Glutamatergic neuron (in vitro differentiated cells): ENCODE measurements at regions not wholly inside any gene's neighbourhood (a gene's known extent, or its start where the extent isn't known, plus 50 kb on each side); places are given as distances from the start of the nearest gene placed in this dataset.

ENCODE experiments used
- DNase-seq: peaks from one replicate; pipeline ENCODE4 v3.0.0; 2022
- H3K27ac Mint-ChIP-seq: one replicate; pipeline ENCODE4 v1.8.0; 2020; ENCODE audit warnings: mild to moderate bottlenecking, mixed read lengths, inconsistent platforms; ENCODE audit not compliant: unreplicated experiment
- H3K27me3 Mint-ChIP-seq: one replicate; pipeline ENCODE4 v1.8.0; 2020; ENCODE audit warnings: mild to moderate bottlenecking, moderate library complexity, mixed read lengths, inconsistent platforms; ENCODE audit not compliant: unreplicated experiment
- H3K36me3 Mint-ChIP-seq: one replicate; pipeline ENCODE4 v1.8.0; 2020; ENCODE audit warnings: mild to moderate bottlenecking, mixed read lengths, inconsistent platforms; ENCODE audit not compliant: unreplicated experiment
- H3K4me1 Mint-ChIP-seq: one replicate; pipeline ENCODE4 v1.8.0; 2020; ENCODE audit warnings: mild to moderate bottlenecking, low read depth, mixed read lengths, inconsistent platforms; ENCODE audit not compliant: unreplicated experiment
- H3K4me3 Mint-ChIP-seq: one replicate; pipeline ENCODE4 v1.8.0; 2020; ENCODE audit warnings: mild to moderate bottlenecking, mixed read lengths, inconsistent platforms; ENCODE audit not compliant: unreplicated experiment
- H3K9me3 Mint-ChIP-seq: one replicate; pipeline ENCODE4 v1.8.0; 2020; ENCODE audit warnings: mild to moderate bottlenecking, moderate library complexity, mixed read lengths, inconsistent platforms; ENCODE audit not compliant: unreplicated experiment
- TF ChIP-seq, protein P1 (sequence below): fragments of 200-600 bp; sonication (generic); IDR thresholded peaks from one replicate; pipeline ENCODE4 v1.5.0; 2021; ENCODE audit not compliant: partially characterized antibody, unreplicated experiment

DNA sequence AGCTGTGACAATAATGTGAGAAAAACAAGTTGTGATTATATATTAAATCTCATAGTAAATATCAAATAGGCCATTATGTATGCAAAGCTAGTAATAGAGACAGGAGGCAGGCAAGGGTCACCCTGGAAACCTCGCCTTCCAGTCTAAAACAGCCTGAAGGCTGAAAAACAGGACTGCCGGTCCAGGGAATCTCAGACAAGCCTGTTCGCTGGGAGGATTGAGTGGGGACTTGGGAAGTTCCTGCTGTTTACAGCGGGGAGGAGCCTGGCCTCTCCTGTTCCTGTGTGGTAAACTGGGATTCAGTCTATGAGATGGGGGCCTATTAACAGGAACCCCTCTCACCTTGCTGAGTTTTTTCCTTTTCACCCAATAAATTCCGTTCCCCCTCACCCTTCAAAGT, 2317.3 kb downstream of the PCDH7 start:
- Mint-ChIP-seq H3K27me3 (peaks cover 2% of the 10 kb centered on the region), H3K36me3 (no peaks in the 10 kb centered on the region), H3K27ac (no peak overlapping the region), H3K9me3 (no peaks in the 10 kb centered on the region), H3K4me1 (no peaks in the 10 kb centered on the region), H3K4me3 (no peak overlapping the region)
- TF ChIP-seq, protein P1, sequence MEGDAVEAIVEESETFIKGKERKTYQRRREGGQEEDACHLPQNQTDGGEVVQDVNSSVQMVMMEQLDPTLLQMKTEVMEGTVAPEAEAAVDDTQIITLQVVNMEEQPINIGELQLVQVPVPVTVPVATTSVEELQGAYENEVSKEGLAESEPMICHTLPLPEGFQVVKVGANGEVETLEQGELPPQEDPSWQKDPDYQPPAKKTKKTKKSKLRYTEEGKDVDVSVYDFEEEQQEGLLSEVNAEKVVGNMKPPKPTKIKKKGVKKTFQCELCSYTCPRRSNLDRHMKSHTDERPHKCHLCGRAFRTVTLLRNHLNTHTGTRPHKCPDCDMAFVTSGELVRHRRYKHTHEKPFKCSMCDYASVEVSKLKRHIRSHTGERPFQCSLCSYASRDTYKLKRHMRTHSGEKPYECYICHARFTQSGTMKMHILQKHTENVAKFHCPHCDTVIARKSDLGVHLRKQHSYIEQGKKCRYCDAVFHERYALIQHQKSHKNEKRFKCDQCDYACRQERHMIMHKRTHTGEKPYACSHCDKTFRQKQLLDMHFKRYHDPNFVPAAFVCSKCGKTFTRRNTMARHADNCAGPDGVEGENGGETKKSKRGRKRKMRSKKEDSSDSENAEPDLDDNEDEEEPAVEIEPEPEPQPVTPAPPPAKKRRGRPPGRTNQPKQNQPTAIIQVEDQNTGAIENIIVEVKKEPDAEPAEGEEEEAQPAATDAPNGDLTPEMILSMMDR, result no peak
- DNase-seq, result no peak

DNA sequence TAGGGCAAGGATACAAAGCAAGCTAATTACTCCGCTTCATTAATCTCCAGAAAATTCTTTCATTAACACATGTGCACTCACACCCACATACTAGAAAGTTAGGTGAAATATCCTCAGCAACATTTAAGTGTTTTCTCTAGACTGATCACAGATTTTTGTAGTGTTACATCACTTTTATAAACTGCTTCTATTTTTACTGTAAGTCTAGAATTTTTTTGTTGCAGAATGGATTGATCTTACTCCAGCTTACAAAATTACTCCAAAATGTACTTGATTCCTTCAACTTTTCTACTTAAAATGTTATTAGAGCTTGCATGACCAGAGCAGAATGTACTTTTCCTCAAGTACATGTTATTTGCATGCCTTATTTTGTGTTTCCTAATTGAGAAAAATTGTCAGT, 2325.2 kb downstream of the PCDH7 start:
- Mint-ChIP-seq H3K4me3 (no peak overlapping the region), H3K27ac (no peak overlapping the region), H3K4me1 (peaks cover 13% of the 10 kb centered on the region), H3K27me3 (no peaks in the 10 kb centered on the region), H3K9me3 (peaks cover 6% of the 10 kb centered on the region), H3K36me3 (no peaks in the 10 kb centered on the region)
- TF ChIP-seq, protein P1, result no peak
- DNase-seq, result no peak

DNA sequence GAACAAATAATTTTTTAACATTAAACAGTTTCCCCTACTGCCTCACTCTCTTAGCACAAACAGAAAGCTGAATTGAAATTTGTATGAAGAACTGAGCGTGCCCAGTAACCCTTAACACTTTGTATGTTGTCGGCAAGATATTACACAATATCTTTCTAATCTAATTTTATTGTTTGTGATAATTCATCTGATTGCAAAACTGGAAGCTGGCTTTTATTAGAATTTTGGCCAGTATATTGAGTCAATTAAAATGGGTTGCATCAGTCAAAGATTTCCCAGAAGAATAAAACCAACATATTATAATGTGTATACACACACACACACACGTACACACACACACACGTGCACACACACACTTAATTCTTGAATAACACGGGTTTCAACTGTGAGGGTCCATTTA, 2332.1 kb downstream of the PCDH7 start:
- H3K4me1 Mint-ChIP-seq, result no peaks in the 10 kb centered on the region
- H3K4me3 Mint-ChIP-seq, result no peak overlapping the region
- TF ChIP-seq, protein P1, result no peak
- no peaks in the 10 kb centered on the region for H3K27me3 Mint-ChIP-seq
- no peaks in the 10 kb centered on the region for H3K36me3 Mint-ChIP-seq
- no peak overlapping the region for H3K27ac Mint-ChIP-seq
- no peak for DNase-seq
- no peaks in the 10 kb centered on the region for H3K9me3 Mint-ChIP-seq

DNA sequence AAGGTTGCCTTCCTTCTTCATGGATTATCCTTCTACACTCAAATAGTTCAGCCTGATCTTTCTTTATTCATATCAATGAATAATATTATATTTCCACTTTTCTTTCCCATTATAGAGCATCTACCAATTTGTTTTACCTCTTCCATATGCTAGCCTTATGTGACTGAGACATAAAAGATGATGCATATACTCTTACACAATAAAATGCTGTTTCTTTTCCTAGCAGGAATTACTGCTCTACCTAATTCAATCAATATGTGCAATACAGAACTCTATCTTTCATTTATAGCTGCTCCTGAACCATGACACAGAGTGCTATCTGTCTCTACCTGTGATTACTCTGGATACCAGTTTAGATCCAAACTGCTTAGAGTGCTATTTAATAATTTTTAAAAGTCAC, 2334.0 kb downstream of the PCDH7 start:
- Mint-ChIP-seq H3K36me3 (no peaks in the 10 kb centered on the region), H3K4me3 (no peak overlapping the region), H3K9me3 (no peaks in the 10 kb centered on the region), H3K27me3 (no peaks in the 10 kb centered on the region), H3K27ac (no peak overlapping the region), H3K4me1 (no peaks in the 10 kb centered on the region)
- no peak for DNase-seq
- TF ChIP-seq, protein P1, result no peak

DNA sequence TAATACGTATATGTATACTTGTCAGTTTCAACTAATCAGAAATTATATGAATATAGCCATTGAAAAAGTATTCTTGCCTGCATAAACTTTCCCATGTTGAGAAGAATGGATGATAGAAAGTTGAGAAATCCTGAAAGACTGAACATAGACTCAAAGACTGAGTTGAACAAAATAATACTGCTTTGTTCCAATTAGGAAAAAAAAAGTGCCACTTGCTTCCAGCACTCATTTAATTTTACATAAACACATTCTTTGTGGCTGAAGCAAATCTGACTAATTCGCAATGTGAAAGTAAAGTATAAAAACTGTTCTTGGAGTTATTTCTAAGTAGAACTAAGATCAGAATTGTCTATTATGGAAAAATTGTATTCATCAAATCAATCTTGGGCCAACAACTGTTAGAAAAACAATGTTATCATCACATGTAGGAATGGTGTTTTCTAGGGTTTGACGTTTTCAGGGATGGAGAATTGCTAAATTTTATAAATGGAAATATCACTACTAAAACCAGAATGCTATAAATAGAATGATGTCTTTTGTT, 2334.6 kb downstream of the PCDH7 start:
- no peak overlapping the region for H3K27ac Mint-ChIP-seq
- H3K4me1 Mint-ChIP-seq, result no peaks in the 10 kb centered on the region
- no peak for DNase-seq
- no peaks in the 10 kb centered on the region for H3K27me3 Mint-ChIP-seq
- TF ChIP-seq, protein P1, result no peak
- H3K9me3 Mint-ChIP-seq, result no peaks in the 10 kb centered on the region
- H3K36me3 Mint-ChIP-seq, result no peaks in the 10 kb centered on the region
- H3K4me3 Mint-ChIP-seq, result no peak overlapping the region
